ENCODE measurements at regions not wholly inside any gene's neighbourhood (a gene's known extent, or its start where the extent isn't known, plus 50 kb on each side); places are given as distances from the start of the nearest gene placed in this dataset.
"Not testable (repeated sequence)": the region's sequence is repeated elsewhere in the genome, so short reads cannot be mapped to it uniquely, and the experiment has no call there.

GRCh38 chr14:100426314-100426713 lies 103.2 kb downstream of the SLC25A47 start:
- DNase-seq (ENCODE audit: insufficient read length, low spot score) (no peak), FAIRE-seq (no peak)
- TF ChIP-seq, protein P1, sequence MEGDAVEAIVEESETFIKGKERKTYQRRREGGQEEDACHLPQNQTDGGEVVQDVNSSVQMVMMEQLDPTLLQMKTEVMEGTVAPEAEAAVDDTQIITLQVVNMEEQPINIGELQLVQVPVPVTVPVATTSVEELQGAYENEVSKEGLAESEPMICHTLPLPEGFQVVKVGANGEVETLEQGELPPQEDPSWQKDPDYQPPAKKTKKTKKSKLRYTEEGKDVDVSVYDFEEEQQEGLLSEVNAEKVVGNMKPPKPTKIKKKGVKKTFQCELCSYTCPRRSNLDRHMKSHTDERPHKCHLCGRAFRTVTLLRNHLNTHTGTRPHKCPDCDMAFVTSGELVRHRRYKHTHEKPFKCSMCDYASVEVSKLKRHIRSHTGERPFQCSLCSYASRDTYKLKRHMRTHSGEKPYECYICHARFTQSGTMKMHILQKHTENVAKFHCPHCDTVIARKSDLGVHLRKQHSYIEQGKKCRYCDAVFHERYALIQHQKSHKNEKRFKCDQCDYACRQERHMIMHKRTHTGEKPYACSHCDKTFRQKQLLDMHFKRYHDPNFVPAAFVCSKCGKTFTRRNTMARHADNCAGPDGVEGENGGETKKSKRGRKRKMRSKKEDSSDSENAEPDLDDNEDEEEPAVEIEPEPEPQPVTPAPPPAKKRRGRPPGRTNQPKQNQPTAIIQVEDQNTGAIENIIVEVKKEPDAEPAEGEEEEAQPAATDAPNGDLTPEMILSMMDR (IDR thresholded peaks at IDR 0.05; ENCODE audit: insufficient read depth, missing control alignments): no peak

DNA sequence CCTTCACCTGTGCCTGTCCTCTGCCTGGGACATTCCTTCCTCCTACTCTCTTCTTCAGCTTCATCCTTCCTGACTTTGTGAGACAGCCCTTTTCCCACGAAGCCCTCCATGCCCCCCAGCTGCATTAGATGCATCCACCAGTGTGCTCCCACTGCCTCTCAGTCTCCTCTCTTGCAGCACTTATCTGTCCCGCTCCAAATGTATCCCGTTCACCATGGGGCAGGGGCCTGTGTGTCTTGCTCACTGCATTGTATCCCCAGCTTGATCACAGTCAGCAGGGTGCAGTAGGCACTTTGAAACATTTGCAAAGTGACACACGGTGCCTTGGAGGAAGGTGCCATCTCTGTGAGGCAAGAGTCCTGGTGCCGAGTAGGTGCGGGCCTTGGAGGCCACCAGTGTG lies 104.0 kb downstream of the SLC25A47 start:
- TF ChIP-seq, protein P1 (IDR thresholded peaks at IDR 0.05; ENCODE audit: insufficient read depth, missing control alignments): no peak
- DNase-seq (ENCODE audit: insufficient read length, low spot score) (no peak), FAIRE-seq (no peak)

GRCh38 chr14:100428727-100429126 lies 105.6 kb downstream of the SLC25A47 start:
- no peak for FAIRE-seq
- TF ChIP-seq, protein P1 (IDR thresholded peaks at IDR 0.05; ENCODE audit: insufficient read depth, missing control alignments): no peak
- DNase-seq (ENCODE audit: insufficient read length, low spot score): no peak

DNA sequence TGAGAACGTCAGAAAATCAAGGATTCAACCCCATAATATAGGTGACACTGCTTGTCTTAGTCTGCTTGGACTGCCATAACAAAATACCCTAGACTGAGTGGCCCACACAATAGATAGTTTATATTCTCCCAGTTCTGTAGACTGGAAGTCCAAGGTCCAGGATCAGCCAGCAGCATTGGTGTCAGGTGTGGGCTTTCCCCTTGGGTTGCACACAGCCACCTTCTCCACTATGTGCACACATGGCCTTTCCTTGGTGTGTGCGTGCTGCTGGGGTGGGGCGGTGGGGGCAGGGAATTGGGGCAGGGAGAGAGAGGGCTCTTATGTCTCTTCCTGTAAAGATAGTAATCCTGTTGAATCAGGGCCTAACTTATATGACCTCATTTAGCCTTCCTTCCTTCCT lies 106.4 kb downstream of the SLC25A47 start:
- FAIRE-seq (no peak), DNase-seq (ENCODE audit: insufficient read length, low spot score) (no peak)
- TF ChIP-seq, protein P1 (IDR thresholded peaks at IDR 0.05; ENCODE audit: insufficient read depth, missing control alignments): no peak

DNA sequence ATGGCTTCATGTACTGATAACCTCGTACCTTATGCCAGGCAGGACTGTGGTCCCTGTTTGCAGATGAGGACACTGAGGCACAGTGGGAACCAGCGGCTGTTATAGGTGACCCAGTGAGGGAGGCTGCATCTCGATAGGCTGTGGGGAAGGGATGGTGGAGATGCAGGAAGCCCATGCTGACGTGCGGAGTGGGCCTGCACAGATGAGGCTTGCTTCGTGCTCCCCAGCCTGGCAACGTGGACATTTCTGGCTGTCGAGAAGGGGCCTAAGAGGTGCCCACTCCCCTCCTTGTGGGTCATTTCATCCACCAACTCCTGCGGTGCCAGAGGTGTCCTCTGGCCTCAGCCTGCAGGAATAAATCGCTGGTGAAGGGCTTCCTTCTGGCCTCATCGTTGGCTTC lies 107.4 kb downstream of the SLC25A47 start:
- TF ChIP-seq, protein P1 (IDR thresholded peaks at IDR 0.05; ENCODE audit: insufficient read depth, missing control alignments): no peak
- DNase-seq (ENCODE audit: insufficient read length, low spot score) (no peak), FAIRE-seq (no peak)

GRCh38 chr14:100431461-100431860 lies 108.3 kb downstream of the SLC25A47 start:
- DNase-seq (ENCODE audit: insufficient read length, low spot score); FAIRE-seq: not testable (repeated sequence)

GRCh38 chr14:100432652-100433427 lies 109.7 kb downstream of the SLC25A47 start:
- FAIRE-seq: no peak
- DNase-seq (ENCODE audit: insufficient read length, low spot score): no peak
- TF ChIP-seq, protein P1 (IDR thresholded peaks at IDR 0.05; ENCODE audit: insufficient read depth, missing control alignments): no peak

Measured in D721Med (cell line).